AG04450 (cell line): ENCODE measurements at regions not wholly inside any gene's neighbourhood (a gene's known extent, or its start where the extent isn't known, plus 50 kb on each side); places are given as distances from the start of the nearest gene placed in this dataset.

Experiments used
- CTCF ChIA-PET: fragments of 300-600, 350-600 bp; formaldehyde crosslinking; extraction: SDS; loops from one replicate; lab custom pipeline; 2022; ENCODE audit warnings: antibody characterized with exemption, inconsistent platforms; lab: Charles Lee
- POLR2A ChIA-PET: fragments of 350-600 bp; formaldehyde crosslinking; extraction: SDS; loops from one replicate; lab custom pipeline; 2021; ENCODE audit warnings: antibody characterized with exemption, inconsistent platforms; lab: Yijun Ruan, JAX
- DNase-seq: peaks from one replicate; pipeline ENCODE4 v3.0.0-alpha.2; 2011; ENCODE audit warnings: low read depth, low spot score
- H3K27ac ChIP-seq: one replicate; pipeline ENCODE4 v1.5.1; 2012; ENCODE audit warnings: low read depth, low read length, control low read depth
- H3K27me3 ChIP-seq: one replicate; pipeline ENCODE4 v1.6.0; 2012; ENCODE audit warnings: low read length; ENCODE audit not compliant: control insufficient read depth, insufficient read depth
- H3K4me3 ChIP-seq: 2 replicates; pipeline ENCODE4 v1.5.1; 2011; ENCODE audit warnings: mild to moderate bottlenecking, low read depth, low read length, control low read depth
- H3K9me3 ChIP-seq: 2 replicates; pipeline ENCODE4 v1.5.1; 2012; ENCODE audit warnings: low read length; ENCODE audit not compliant: control insufficient read depth, insufficient read depth
- CTCF ChIP-seq: IDR thresholded peaks from 2 replicates; pipeline ENCODE4 v1.5.1; 2011; ENCODE audit warnings: low read depth, low read length, control low read depth, inconsistent platforms

- H3K27ac ChIP-seq: no peak overlapping the region
- TF ChIP-seq CTCF: no peak
- POLR2A ChIA-PET: no interaction called here
- no peak overlapping the region for H3K4me3 ChIP-seq
- DNase-seq: no peak
- peaks cover 11% of the 10 kb centered on the region for H3K9me3 ChIP-seq
- no peaks in the 10 kb centered on the region for H3K27me3 ChIP-seq
- CTCF ChIA-PET: no interaction called here
These were observed 221.1 kb upstream of the KAZN start for GRCh38 chr1:14377386-14377785.

- Histone ChIP-seq H3K9me3 (peaks cover 11% of the 10 kb centered on the region), H3K27me3 (no peaks in the 10 kb centered on the region), H3K27ac (no peak overlapping the region), H3K4me3 (no peak overlapping the region)
- POLR2A ChIA-PET: no interaction called here
- CTCF ChIA-PET: no interaction called here
- no peak for DNase-seq
- TF ChIP-seq CTCF: no peak
These were observed 218.1 kb upstream of the KAZN start for GRCh38 chr1:14380408-14380807.

DNA sequence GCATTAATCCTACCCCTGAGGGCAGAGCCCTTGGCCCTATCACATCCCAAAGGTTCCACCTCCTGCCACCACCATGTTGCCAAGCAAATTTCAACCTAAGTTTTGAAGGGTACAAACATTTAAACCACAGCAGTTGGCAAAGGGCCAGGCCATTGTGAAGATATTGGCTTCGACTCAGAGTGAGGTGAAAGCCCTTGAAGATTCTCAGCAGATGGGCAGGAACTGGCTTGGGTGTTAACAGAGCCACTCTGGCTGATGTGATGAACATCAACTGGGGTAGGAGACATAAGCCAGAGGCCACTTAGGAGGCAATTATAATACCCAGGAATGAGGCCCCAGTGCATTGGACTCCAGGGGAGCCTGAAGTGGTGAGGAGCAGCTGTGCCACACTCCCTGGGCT is 207.7 kb upstream of the KAZN start:
- no peak overlapping the region for H3K27ac ChIP-seq
- no peaks in the 10 kb centered on the region; the same call in 1 of the 2 replicates for H3K9me3 ChIP-seq
- ChIA-PET CTCF (interaction anchor here (1.1 kb wide), 1 partner anchor 524 kb away, joined by 3 read pairs; no protein-coding TSS in a partner anchor), POLR2A (no interaction called here)
- no peak overlapping the region for H3K4me3 ChIP-seq
- H3K27me3 ChIP-seq: no peaks in the 10 kb centered on the region
- no peak for TF ChIP-seq CTCF
- DNase-seq: no peak

DNA sequence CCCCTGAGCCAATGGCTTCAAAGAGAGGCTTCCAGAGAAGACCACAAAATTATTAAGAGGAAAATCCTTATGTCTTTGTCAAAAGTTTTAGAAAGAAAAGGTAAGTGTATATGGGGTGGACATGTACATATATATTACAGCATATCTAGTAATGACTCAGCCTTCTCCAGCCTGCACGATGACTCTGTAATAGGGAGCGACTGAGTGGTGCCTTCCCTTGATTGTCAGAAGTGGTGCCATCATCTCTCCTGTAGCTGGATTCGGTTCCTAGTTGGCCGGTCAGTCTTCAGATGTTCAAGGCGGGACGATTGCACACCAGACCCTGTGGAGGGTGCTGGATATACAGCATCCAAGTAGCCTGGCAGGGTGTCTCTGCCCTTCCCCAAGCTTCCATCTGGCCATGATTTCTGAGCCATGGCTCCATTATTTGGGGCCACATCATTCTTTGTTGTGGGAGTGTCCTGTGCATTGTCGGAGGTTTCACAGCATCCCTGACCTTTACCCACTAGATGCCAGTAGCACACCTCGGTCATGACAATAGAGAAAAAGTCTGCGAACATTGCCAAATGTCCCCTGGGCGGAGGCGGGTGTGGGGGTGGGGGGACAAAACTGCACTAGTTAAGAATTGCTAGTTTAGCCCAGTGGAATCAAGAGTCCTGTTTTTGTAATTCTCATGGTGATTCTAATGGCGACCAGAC is 206.2 kb upstream of the KAZN start:
- ChIA-PET CTCF (no interaction called here), POLR2A (no interaction called here)
- Histone ChIP-seq H3K27ac (no peak overlapping the region), H3K27me3 (no peaks in the 10 kb centered on the region), H3K4me3 (no peak overlapping the region), H3K9me3 (no peaks in the 10 kb centered on the region; the same call in 1 of the 2 replicates)
- no peak for TF ChIP-seq CTCF
- DNase-seq: no peak

- no peak for DNase-seq
- TF ChIP-seq CTCF: no peak
- Histone ChIP-seq H3K9me3 (no peaks in the 10 kb centered on the region; the same call in 1 of the 2 replicates), H3K27me3 (no peaks in the 10 kb centered on the region), H3K4me3 (no peak overlapping the region), H3K27ac (no peak overlapping the region)
- POLR2A ChIA-PET: no interaction called here
- CTCF ChIA-PET: no interaction called here
These were observed 205.6 kb upstream of the KAZN start for GRCh38 chr1:14392859-14393365.
